HG02981 (cell line): ENCODE measurements at regions not wholly inside any gene's neighbourhood (a gene's known extent, or its start where the extent isn't known, plus 50 kb on each side); places are given as distances from the start of the nearest gene placed in this dataset.

ENCODE experiments used
- ATAC-seq: cut with Tn5 transposase; IDR thresholded peaks from one replicate; pipeline ENCODE4 v1.9.1; 2021; ENCODE audit warnings: mild to moderate bottlenecking, moderate library complexity; ENCODE audit not compliant: unreplicated experiment

GRCh38 chr5:56358703-56359681 is 125.9 kb upstream of the ANKRD55 start:
- no peak for ATAC-seq

GRCh38 chr5:56358046-56358445 is 124.9 kb upstream of the ANKRD55 start:
- ATAC-seq: no peak

GRCh38 chr5:56357426-56357825 is 124.3 kb upstream of the ANKRD55 start:
- ATAC-seq: no peak

GRCh38 chr5:56356836-56357160 is 123.7 kb upstream of the ANKRD55 start:
- ATAC-seq: no peak

GRCh38 chr5:56356121-56356835 is 123.1 kb upstream of the ANKRD55 start:
- no peak for ATAC-seq

GRCh38 chr5:56354836-56355235 is 121.7 kb upstream of the ANKRD55 start:
- no peak for ATAC-seq

- ATAC-seq: no peak
Observed at GRCh38 chr5:56352808-56353590, 119.9 kb upstream of the ANKRD55 start.

GRCh38 chr5:56350597-56351170 is 117.6 kb upstream of the ANKRD55 start:
- no peak for ATAC-seq

- ATAC-seq: no peak
Observed at GRCh38 chr5:56350011-56350596, 117.0 kb upstream of the ANKRD55 start.

GRCh38 chr5:56349461-56349860 is 116.3 kb upstream of the ANKRD55 start:
- ATAC-seq: no peak

- no peak for ATAC-seq
Observed at GRCh38 chr5:56346741-56347535, 113.8 kb upstream of the ANKRD55 start.

- ATAC-seq: no peak
Observed at GRCh38 chr5:56346044-56346710, 113.0 kb upstream of the ANKRD55 start.

- ATAC-seq: no peak
Observed at GRCh38 chr5:56345352-56345751, 112.2 kb upstream of the ANKRD55 start.

- no peak for ATAC-seq
Observed at GRCh38 chr5:56344594-56344993, 111.5 kb upstream of the ANKRD55 start.

- ATAC-seq: no peak
Observed at GRCh38 chr5:56343988-56344387, 110.9 kb upstream of the ANKRD55 start.

GRCh38 chr5:56342616-56343015 is 109.5 kb upstream of the ANKRD55 start:
- no peak for ATAC-seq

- ATAC-seq: no peak
Observed at GRCh38 chr5:56340196-56340980, 107.3 kb upstream of the ANKRD55 start.

GRCh38 chr5:56339732-56340131 is 106.6 kb upstream of the ANKRD55 start:
- ATAC-seq: no peak
